WTC11 (cell line): ENCODE measurements at regions not wholly inside any gene's neighbourhood (a gene's known extent, or its start where the extent isn't known, plus 50 kb on each side); places are given as distances from the start of the nearest gene placed in this dataset.

Experiments
- JUN ChIP-seq: sonication (generic); formaldehyde crosslinking; IDR thresholded peaks from 2 replicates; pipeline ENCODE4 v1.8.0; 2023; ENCODE audit warnings: mild to moderate bottlenecking, missing genetic modification reagents
- TF ChIP-seq, protein P1 (sequence below): sonication (generic); formaldehyde crosslinking; conservative IDR thresholded peaks from 2 replicates; pipeline ENCODE4 v1.8.1; 2022; ENCODE audit warnings: mild to moderate bottlenecking, missing genetic modification reagents
- TF ChIP-seq, protein P2 (sequence below): fragments of 200-600 bp; IDR thresholded peaks from 2 replicates; pipeline ENCODE4 v1.8.0; 2022; ENCODE audit warnings: antibody characterized with exemption
- TF ChIP-seq, protein P3 (sequence below): sonication (generic); formaldehyde crosslinking; IDR thresholded peaks from 2 replicates; pipeline ENCODE4 v1.8.0; 2022; ENCODE audit warnings: mild to moderate bottlenecking, missing genetic modification reagents
- TF ChIP-seq, protein P4 (sequence below): sonication (generic); formaldehyde crosslinking; IDR thresholded peaks from 2 replicates; pipeline ENCODE4 v1.8.1; 2023; ENCODE audit warnings: mild to moderate bottlenecking, missing genetic modification reagents

GRCh38 chr10:9449530-9449929 lies 1395.0 kb downstream of the GATA3 start:
- TF ChIP-seq, protein P1, sequence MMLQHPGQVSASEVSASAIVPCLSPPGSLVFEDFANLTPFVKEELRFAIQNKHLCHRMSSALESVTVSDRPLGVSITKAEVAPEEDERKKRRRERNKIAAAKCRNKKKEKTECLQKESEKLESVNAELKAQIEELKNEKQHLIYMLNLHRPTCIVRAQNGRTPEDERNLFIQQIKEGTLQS (CRISPR knock-in tag): no peak
- no peak for TF ChIP-seq JUN
- TF ChIP-seq, protein P2, sequence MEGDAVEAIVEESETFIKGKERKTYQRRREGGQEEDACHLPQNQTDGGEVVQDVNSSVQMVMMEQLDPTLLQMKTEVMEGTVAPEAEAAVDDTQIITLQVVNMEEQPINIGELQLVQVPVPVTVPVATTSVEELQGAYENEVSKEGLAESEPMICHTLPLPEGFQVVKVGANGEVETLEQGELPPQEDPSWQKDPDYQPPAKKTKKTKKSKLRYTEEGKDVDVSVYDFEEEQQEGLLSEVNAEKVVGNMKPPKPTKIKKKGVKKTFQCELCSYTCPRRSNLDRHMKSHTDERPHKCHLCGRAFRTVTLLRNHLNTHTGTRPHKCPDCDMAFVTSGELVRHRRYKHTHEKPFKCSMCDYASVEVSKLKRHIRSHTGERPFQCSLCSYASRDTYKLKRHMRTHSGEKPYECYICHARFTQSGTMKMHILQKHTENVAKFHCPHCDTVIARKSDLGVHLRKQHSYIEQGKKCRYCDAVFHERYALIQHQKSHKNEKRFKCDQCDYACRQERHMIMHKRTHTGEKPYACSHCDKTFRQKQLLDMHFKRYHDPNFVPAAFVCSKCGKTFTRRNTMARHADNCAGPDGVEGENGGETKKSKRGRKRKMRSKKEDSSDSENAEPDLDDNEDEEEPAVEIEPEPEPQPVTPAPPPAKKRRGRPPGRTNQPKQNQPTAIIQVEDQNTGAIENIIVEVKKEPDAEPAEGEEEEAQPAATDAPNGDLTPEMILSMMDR: no peak
- TF ChIP-seq, protein P3, sequence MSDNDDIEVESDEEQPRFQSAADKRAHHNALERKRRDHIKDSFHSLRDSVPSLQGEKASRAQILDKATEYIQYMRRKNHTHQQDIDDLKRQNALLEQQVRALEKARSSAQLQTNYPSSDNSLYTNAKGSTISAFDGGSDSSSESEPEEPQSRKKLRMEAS (CRISPR knock-in tag): no peak
- TF ChIP-seq, protein P4, sequence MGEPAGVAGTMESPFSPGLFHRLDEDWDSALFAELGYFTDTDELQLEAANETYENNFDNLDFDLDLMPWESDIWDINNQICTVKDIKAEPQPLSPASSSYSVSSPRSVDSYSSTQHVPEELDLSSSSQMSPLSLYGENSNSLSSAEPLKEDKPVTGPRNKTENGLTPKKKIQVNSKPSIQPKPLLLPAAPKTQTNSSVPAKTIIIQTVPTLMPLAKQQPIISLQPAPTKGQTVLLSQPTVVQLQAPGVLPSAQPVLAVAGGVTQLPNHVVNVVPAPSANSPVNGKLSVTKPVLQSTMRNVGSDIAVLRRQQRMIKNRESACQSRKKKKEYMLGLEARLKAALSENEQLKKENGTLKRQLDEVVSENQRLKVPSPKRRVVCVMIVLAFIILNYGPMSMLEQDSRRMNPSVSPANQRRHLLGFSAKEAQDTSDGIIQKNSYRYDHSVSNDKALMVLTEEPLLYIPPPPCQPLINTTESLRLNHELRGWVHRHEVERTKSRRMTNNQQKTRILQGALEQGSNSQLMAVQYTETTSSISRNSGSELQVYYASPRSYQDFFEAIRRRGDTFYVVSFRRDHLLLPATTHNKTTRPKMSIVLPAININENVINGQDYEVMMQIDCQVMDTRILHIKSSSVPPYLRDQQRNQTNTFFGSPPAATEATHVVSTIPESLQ: no peak
